GM23248 (cell line): ENCODE measurements at regions not wholly inside any gene's neighbourhood (a gene's known extent, or its start where the extent isn't known, plus 50 kb on each side); places are given as distances from the start of the nearest gene placed in this dataset.

Experiments used
- DNase-seq: peaks from one replicate; pipeline ENCODE4 v3.0.0-alpha.2; 2015
- H2AFZ ChIP-seq: fragments of 200-600 bp; sonication (generic); 2 replicates; pipeline ENCODE4 v1.6.1; 2016; ENCODE audit warnings: antibody characterized with exemption
- H3F3A ChIP-seq: fragments of 200-600 bp; sonication (generic); 2 replicates; pipeline ENCODE4 v1.6.1; 2016; ENCODE audit warnings: mild to moderate bottlenecking, antibody characterized with exemption, mixed run types; ENCODE audit not compliant: insufficient read depth
- H3K27ac ChIP-seq: fragments of 200-600 bp; sonication (generic); 2 replicates; pipeline ENCODE4 v1.5.1; 2016; ENCODE audit warnings: mild to moderate bottlenecking
- H3K27me3 ChIP-seq: fragments of 200-600 bp; sonication (generic); replicated peaks from 2 replicates; pipeline ENCODE4 v1.6.1; 2016; ENCODE audit warnings: mild to moderate bottlenecking; ENCODE audit not compliant: insufficient read depth
- H3K36me3 ChIP-seq: fragments of 200-600 bp; sonication (generic); 2 replicates; pipeline ENCODE4 v1.6.1; 2016; ENCODE audit warnings: low read depth, mild to moderate bottlenecking
- H3K4me1 ChIP-seq: fragments of 200-600 bp; sonication (generic); 2 replicates; pipeline ENCODE4 v1.6.1; 2016; ENCODE audit warnings: mild to moderate bottlenecking; ENCODE audit not compliant: insufficient read depth
- H3K4me2 ChIP-seq: fragments of 200-600 bp; sonication (generic); one replicate; pipeline ENCODE4 v1.6.1; 2016; ENCODE audit warnings: mild to moderate bottlenecking; ENCODE audit not compliant: unreplicated experiment
- H3K4me3 ChIP-seq: fragments of 200-600 bp; sonication (generic); 2 replicates; pipeline ENCODE4 v1.5.1; 2016; ENCODE audit warnings: mild to moderate bottlenecking
- H3K79me2 ChIP-seq: fragments of 200-600 bp; sonication (generic); 2 replicates; pipeline ENCODE4 v1.6.1; 2016; ENCODE audit warnings: mild to moderate bottlenecking; ENCODE audit not compliant: insufficient read depth
- H3K9ac ChIP-seq: fragments of 200-600 bp; sonication (generic); 2 replicates; pipeline ENCODE4 v1.6.1; 2016; ENCODE audit warnings: mild to moderate bottlenecking
- H3K9me2 ChIP-seq: fragments of 200-600 bp; sonication (generic); 2 replicates; pipeline ENCODE4 v1.6.1; 2016; ENCODE audit warnings: mixed run types, mild to moderate bottlenecking, moderate library complexity; ENCODE audit not compliant: insufficient read depth
- H3K9me3 ChIP-seq: fragments of 200-600 bp; sonication (generic); one replicate; pipeline ENCODE4 v1.6.1; 2017; ENCODE audit warnings: low read depth
- H4K20me1 ChIP-seq: fragments of 200-600 bp; sonication (generic); 2 replicates; pipeline ENCODE4 v1.6.0; 2016; ENCODE audit not compliant: insufficient read depth
- EZH2 ChIP-seq: fragments of 200-600 bp; sonication (generic); IDR thresholded peaks from 2 replicates; pipeline ENCODE4 v1.6.1; 2018; ENCODE audit warnings: antibody characterized with exemption, mild to moderate bottlenecking; ENCODE audit not compliant: insufficient read depth, poor library complexity, severe bottlenecking
- EZH2phosphoT487 ChIP-seq: fragments of 200-600 bp; sonication (generic); IDR thresholded peaks from 2 replicates; pipeline ENCODE4 v1.6.1; 2018; ENCODE audit warnings: antibody characterized with exemption, moderate library complexity, mild to moderate bottlenecking, low read depth; ENCODE audit not compliant: insufficient read depth
- WGBS, 2 experiments: methylation state at CpG; one replicate each; pipeline ENCODE4 v1.1.6; 2015 to 2017; ENCODE audit warnings: low lambda C conversion rate in 2 of 2, low coverage in 1 of 2; ENCODE audit errors: missing lambda C conversion rate in 2 of 2; 5-methylcytosine and 5-hydroxymethylcytosine counted together
- in situ Hi-C: fragments of 300-500 bp; cut with MboI; formaldehyde crosslinking; loops from 2 replicates; pipeline ENCODE4 v1.15.0; 2020

GRCh38 chr7:24419077-24419476 is 135.1 kb downstream of the NPY start:
- Histone ChIP-seq H3K36me3 (no peaks in the 10 kb centered on the region), H3F3A (no peaks in the 10 kb centered on the region), H3K9ac (no peak overlapping the region), H3K79me2 (no peaks in the 10 kb centered on the region), H3K4me1 (no peaks in the 10 kb centered on the region), H3K4me3 (no peak overlapping the region), H2AFZ (no peak overlapping the region), H4K20me1 (no peaks in the 10 kb centered on the region), H3K9me3 (no peaks in the 10 kb centered on the region), H3K27ac (no peak overlapping the region), H3K4me2 (no peak overlapping the region), H3K9me2 (no peaks in the 10 kb centered on the region), H3K27me3 (no peaks in the 10 kb centered on the region)
- DNase-seq: peak; percentile 36
- TF ChIP-seq EZH2phosphoT487 (no peak), EZH2 (no peak)
- WGBS, 2 experiments: 15 to 26% methylated on average over 2 of the region's 2 CpGs
- in situ Hi-C loops: loop anchor here (25.0 kb wide), 1 partner anchor 243 kb away; no protein-coding TSS in a partner anchor

GRCh38 chr7:24419511-24419910 is 135.5 kb downstream of the NPY start:
- TF ChIP-seq EZH2phosphoT487: no peak
- Histone ChIP-seq H4K20me1 (no peaks in the 10 kb centered on the region), H3K4me3 (no peak overlapping the region), H3K27ac (no peak overlapping the region), H3F3A (no peaks in the 10 kb centered on the region), H3K27me3 (no peaks in the 10 kb centered on the region), H3K9me2 (no peaks in the 10 kb centered on the region), H3K9me3 (no peaks in the 10 kb centered on the region), H2AFZ (no peak overlapping the region), H3K36me3 (no peaks in the 10 kb centered on the region), H3K9ac (no peak overlapping the region), H3K4me2 (no peak overlapping the region), H3K4me1 (no peaks in the 10 kb centered on the region), H3K79me2 (no peaks in the 10 kb centered on the region)
- DNase-seq: no peak
- in situ Hi-C loops: loop anchor here (25.0 kb wide), 1 partner anchor 243 kb away; no protein-coding TSS in a partner anchor

GRCh38 chr7:24422441-24423010 is 138.5 kb downstream of the NPY start:
- no peak overlapping the region for H2AFZ ChIP-seq
- H3K27me3 ChIP-seq: no peaks in the 10 kb centered on the region
- H4K20me1 ChIP-seq: no peaks in the 10 kb centered on the region
- no peak for TF ChIP-seq EZH2phosphoT487
- no peak overlapping the region for H3K27ac ChIP-seq
- H3K4me1 ChIP-seq: no peaks in the 10 kb centered on the region
- H3K9ac ChIP-seq: no peak overlapping the region
- in situ Hi-C loops: loop anchor here (25.0 kb wide), 1 partner anchor 240 kb away; no protein-coding TSS in a partner anchor
- no peaks in the 10 kb centered on the region for H3K79me2 ChIP-seq
- no peaks in the 10 kb centered on the region for H3K9me2 ChIP-seq
- no peaks in the 10 kb centered on the region for H3K36me3 ChIP-seq
- no peak overlapping the region for H3K4me3 ChIP-seq
- no peak overlapping the region for H3K4me2 ChIP-seq
- no peaks in the 10 kb centered on the region for H3K9me3 ChIP-seq
- H3F3A ChIP-seq: no peaks in the 10 kb centered on the region
- no peak for DNase-seq
- WGBS, 2 experiments: 22% methylated on average over 4 of the region's 4 CpGs

- no peaks in the 10 kb centered on the region for H3K9me2 ChIP-seq
- no peaks in the 10 kb centered on the region for H3K36me3 ChIP-seq
- H3K9me3 ChIP-seq: no peaks in the 10 kb centered on the region
- no peak overlapping the region for H3K9ac ChIP-seq
- H3F3A ChIP-seq: no peaks in the 10 kb centered on the region
- H4K20me1 ChIP-seq: no peaks in the 10 kb centered on the region
- in situ Hi-C loops: no loop called here
- no peak overlapping the region for H2AFZ ChIP-seq
- H3K4me1 ChIP-seq: no peaks in the 10 kb centered on the region
- no peak overlapping the region for H3K27ac ChIP-seq
- no peak for TF ChIP-seq EZH2phosphoT487
- TF ChIP-seq EZH2: no peak
- H3K79me2 ChIP-seq: no peaks in the 10 kb centered on the region
- WGBS, 2 experiments: 33 to 41% methylated on average over 5 of the region's 5 CpGs
- H3K4me3 ChIP-seq: no peak overlapping the region
- no peak overlapping the region for H3K4me2 ChIP-seq
- no peak for DNase-seq
- H3K27me3 ChIP-seq: no peaks in the 10 kb centered on the region
Observed at GRCh38 chr7:24425664-24426063, 141.7 kb downstream of the NPY start.

GRCh38 chr7:24427048-24427447 is 143.1 kb downstream of the NPY start:
- no peaks in the 10 kb centered on the region for H3K27me3 ChIP-seq
- in situ Hi-C loops: no loop called here
- H3K36me3 ChIP-seq: no peaks in the 10 kb centered on the region
- no peak for DNase-seq
- WGBS, 2 experiments: 13 to 28% methylated on average over 2 of the region's 2 CpGs
- H3K4me1 ChIP-seq: no peaks in the 10 kb centered on the region
- no peak overlapping the region for H3K4me3 ChIP-seq
- H4K20me1 ChIP-seq: no peaks in the 10 kb centered on the region
- H3K4me2 ChIP-seq: no peak overlapping the region
- H3K9ac ChIP-seq: no peak overlapping the region
- H3K79me2 ChIP-seq: no peaks in the 10 kb centered on the region
- no peaks in the 10 kb centered on the region for H3F3A ChIP-seq
- TF ChIP-seq EZH2 (no peak), EZH2phosphoT487 (no peak)
- H3K9me2 ChIP-seq: no peaks in the 10 kb centered on the region
- H3K27ac ChIP-seq: no peak overlapping the region
- no peak overlapping the region for H2AFZ ChIP-seq
- no peaks in the 10 kb centered on the region for H3K9me3 ChIP-seq
